Sigmoid colon (tissue), 4 donors: ENCODE measurements at regions not wholly inside any gene's neighbourhood (a gene's known extent, or its start where the extent isn't known, plus 50 kb on each side); places are given as distances from the start of the nearest gene placed in this dataset.

Experiments
- EP300 ChIP-seq, 4 donors: sonication (generic); formaldehyde crosslinking; IDR thresholded peaks; one replicate each; pipeline ENCODE4 v1.6.1; 2017; ENCODE audit warnings: antibody characterized with exemption in 4 of 4
- POLR2A ChIP-seq, 2 donors: fragments of 450-650 bp; IDR thresholded peaks; one replicate each; pipeline ENCODE4 v1.6.1; 2016; ENCODE audit warnings: antibody characterized with exemption in 2 of 2, mild to moderate bottlenecking in 2 of 2, moderate library complexity in 2 of 2
- POLR2AphosphoS5 ChIP-seq, 4 donors: sonication (generic); formaldehyde crosslinking; IDR thresholded peaks; one replicate each; pipeline ENCODE4 v1.6.1; 2017; ENCODE audit warnings: antibody characterized with exemption in 4 of 4
- TF ChIP-seq, protein P1 (sequence below), 4 experiments: fragments of 450-650 bp in 3 of 4; fragments of 200-600 bp in 1 of 4; IDR thresholded peaks; one replicate each; pipeline ENCODE4 v1.5.1; 2016 to 2019; ENCODE audit warnings: antibody characterized with exemption in 4 of 4, mild to moderate bottlenecking in 3 of 4, moderate library complexity in 2 of 4

DNA sequence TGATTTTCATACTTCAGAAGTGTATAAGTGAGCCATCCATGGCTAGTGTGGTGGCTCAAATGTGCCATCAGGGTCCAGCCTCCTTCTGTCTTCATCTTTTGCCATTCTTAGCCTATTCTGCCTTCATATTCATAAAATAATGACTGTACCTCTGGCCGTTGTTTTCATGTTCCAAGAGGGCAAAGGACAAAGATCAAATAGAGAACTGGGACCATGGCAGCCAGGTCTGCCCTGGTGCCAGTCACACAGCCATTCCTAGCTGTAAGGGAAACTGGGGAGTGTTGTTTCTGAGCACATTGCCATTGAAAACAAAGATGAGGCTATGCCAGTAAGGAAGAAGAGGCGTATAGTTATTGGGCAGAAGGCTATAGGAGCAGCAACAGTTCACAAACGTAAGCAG, 518.6 kb downstream of the TFAP2B start:
- TF ChIP-seq, protein P1, sequence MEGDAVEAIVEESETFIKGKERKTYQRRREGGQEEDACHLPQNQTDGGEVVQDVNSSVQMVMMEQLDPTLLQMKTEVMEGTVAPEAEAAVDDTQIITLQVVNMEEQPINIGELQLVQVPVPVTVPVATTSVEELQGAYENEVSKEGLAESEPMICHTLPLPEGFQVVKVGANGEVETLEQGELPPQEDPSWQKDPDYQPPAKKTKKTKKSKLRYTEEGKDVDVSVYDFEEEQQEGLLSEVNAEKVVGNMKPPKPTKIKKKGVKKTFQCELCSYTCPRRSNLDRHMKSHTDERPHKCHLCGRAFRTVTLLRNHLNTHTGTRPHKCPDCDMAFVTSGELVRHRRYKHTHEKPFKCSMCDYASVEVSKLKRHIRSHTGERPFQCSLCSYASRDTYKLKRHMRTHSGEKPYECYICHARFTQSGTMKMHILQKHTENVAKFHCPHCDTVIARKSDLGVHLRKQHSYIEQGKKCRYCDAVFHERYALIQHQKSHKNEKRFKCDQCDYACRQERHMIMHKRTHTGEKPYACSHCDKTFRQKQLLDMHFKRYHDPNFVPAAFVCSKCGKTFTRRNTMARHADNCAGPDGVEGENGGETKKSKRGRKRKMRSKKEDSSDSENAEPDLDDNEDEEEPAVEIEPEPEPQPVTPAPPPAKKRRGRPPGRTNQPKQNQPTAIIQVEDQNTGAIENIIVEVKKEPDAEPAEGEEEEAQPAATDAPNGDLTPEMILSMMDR (IDR thresholded peaks at IDR 0.05) = no peak
- TF ChIP-seq POLR2A (IDR thresholded peaks at IDR 0.05) (no peak), EP300 (IDR thresholded peaks at IDR 0.05) (no peak), POLR2AphosphoS5 (IDR thresholded peaks at IDR 0.05) (no peak)
